ENCODE measurements at regions not wholly inside any gene's neighbourhood (a gene's known extent, or its start where the extent isn't known, plus 50 kb on each side); places are given as distances from the start of the nearest gene placed in this dataset.

GRCh38 chr15:58380280-58380945 is 51.4 kb upstream of the LIPC start:
- no peak for TF ChIP-seq GATA3 (IDR thresholded peaks at IDR 0.05; ENCODE audit: low read depth, low read length)
- no peak for TF ChIP-seq GATA2 (IDR thresholded peaks at IDR 0.05; ENCODE audit: low read depth, low read length)
